ENCODE measurements at regions not wholly inside any gene's neighbourhood (a gene's known extent, or its start where the extent isn't known, plus 50 kb on each side); places are given as distances from the start of the nearest gene placed in this dataset.

DNA sequence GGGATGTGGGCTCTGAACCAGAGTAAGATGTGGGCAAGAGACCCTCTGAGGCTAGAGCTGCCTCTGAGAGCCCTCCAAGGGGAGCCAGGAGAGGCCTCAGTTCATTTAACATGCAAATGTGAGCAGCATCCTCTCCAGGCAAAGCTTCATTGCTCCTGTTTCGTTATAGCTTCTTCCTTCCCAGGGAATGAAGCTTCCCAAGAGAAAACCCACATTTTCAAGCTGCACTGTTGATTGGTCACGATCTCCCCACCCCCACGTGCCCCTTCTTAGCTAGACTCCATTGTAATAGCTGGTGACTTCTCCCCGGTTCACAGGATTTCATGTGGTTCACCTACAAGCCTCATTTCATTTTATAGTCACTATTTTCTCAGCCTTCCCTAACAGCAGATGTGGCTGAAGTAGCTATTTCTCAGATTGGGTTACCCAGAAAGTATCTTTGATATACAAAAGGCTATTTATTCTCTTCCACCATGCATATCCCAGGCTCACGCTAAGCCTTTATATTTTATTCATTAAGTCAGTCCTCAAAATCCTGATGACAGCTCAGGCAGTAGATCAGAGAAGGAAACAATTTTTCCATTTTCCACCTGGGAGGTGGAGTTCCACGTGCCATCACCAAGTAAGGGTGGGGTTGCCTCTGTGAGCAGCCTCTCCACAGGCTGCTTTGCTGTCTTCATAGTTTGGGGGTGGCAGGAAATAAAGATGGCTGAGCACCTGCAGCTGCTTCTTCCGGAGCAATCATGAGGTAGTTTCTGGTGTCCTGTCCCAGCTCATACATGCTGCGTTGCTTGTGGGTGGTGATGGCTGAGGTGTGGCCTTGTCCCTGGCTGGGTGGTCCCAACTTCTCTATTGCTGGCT is 178.3 kb upstream of the RAB4A start:
- Histone ChIP-seq H3K27me3 (ENCODE audit: control insufficient read depth, insufficient read depth, low read length) (no peaks in the 10 kb centered on the region), H3K36me3 (ENCODE audit: control insufficient read depth, insufficient read depth, low read length) (no peaks in the 10 kb centered on the region), H3K27ac (ENCODE audit: low read length) (no peak overlapping the region), H3K4me1 (ENCODE audit: control insufficient read depth, insufficient read depth, low read length) (no peaks in the 10 kb centered on the region), H3K9me3 (ENCODE audit: control insufficient read depth, insufficient read depth, low read length) (peaks cover 2% of the 10 kb centered on the region), H3K4me3 (ENCODE audit: low read length) (no peak overlapping the region)
- Mint-ChIP-seq H3K4me3 (no peak overlapping the region), H3K27ac (no peak overlapping the region), H3K36me3 (no peaks in the 10 kb centered on the region), H3K9me3 (no peaks in the 10 kb centered on the region), H3K4me1 (no peaks in the 10 kb centered on the region), H3K27me3 (ENCODE audit: low read depth in 2 of 2) (peaks cover 0 to 5% of the 10 kb centered on the region in 2 donors)
- TF ChIP-seq, protein P1, sequence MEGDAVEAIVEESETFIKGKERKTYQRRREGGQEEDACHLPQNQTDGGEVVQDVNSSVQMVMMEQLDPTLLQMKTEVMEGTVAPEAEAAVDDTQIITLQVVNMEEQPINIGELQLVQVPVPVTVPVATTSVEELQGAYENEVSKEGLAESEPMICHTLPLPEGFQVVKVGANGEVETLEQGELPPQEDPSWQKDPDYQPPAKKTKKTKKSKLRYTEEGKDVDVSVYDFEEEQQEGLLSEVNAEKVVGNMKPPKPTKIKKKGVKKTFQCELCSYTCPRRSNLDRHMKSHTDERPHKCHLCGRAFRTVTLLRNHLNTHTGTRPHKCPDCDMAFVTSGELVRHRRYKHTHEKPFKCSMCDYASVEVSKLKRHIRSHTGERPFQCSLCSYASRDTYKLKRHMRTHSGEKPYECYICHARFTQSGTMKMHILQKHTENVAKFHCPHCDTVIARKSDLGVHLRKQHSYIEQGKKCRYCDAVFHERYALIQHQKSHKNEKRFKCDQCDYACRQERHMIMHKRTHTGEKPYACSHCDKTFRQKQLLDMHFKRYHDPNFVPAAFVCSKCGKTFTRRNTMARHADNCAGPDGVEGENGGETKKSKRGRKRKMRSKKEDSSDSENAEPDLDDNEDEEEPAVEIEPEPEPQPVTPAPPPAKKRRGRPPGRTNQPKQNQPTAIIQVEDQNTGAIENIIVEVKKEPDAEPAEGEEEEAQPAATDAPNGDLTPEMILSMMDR (IDR thresholded peaks at IDR 0.05) = no peak
- 77% methylated on average over 7 of the region's 8 CpGs for WGBS (ENCODE audit: insufficient coverage)
- intact Hi-C loops (cut with micrococcal nuclease) = no loop called here
- no peak for ATAC-seq
- peak in 1 of 2 donors; percentile 19 for DNase-seq

DNA sequence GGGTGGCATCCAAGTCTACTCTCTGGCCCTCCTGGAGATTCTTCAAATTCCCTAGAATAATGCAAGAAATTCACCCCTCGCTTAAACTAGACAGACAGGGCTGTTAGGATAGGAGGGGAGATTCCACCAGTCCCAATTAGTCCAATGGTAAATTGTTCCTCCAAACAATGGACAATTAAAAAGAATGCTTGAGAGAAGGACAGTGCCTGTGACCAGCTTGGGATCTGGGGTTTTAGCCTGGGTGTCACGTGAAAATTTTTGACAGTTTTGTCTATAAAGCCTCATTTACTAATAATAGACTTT is 177.7 kb upstream of the RAB4A start:
- Mint-ChIP-seq H3K27me3 (ENCODE audit: low read depth in 2 of 2) (peaks cover 0 to 7% of the 10 kb centered on the region in 2 donors), H3K4me3 (no peak overlapping the region), H3K27ac (no peak overlapping the region), H3K9me3 (no peaks in the 10 kb centered on the region), H3K36me3 (no peaks in the 10 kb centered on the region), H3K4me1 (no peaks in the 10 kb centered on the region)
- TF ChIP-seq, protein P1 (IDR thresholded peaks at IDR 0.05) = no peak
- H3K27ac ChIP-seq (ENCODE audit: low read length) = no peak overlapping the region
- no peak for DNase-seq
- H3K36me3 ChIP-seq (ENCODE audit: control insufficient read depth, insufficient read depth, low read length) = no peaks in the 10 kb centered on the region
- no peak for ATAC-seq
- 100% methylated on average over 1 of the region's 2 CpGs for WGBS (ENCODE audit: insufficient coverage)
- no peaks in the 10 kb centered on the region for H3K27me3 ChIP-seq (ENCODE audit: control insufficient read depth, insufficient read depth, low read length)
- H3K9me3 ChIP-seq (ENCODE audit: control insufficient read depth, insufficient read depth, low read length) = peaks cover 2% of the 10 kb centered on the region
- H3K4me3 ChIP-seq (ENCODE audit: low read length) = no peak overlapping the region
- intact Hi-C loops (cut with micrococcal nuclease) = no loop called here
- no peaks in the 10 kb centered on the region for H3K4me1 ChIP-seq (ENCODE audit: control insufficient read depth, insufficient read depth, low read length)

GRCh38 chr1:229093609-229094336 is 177.1 kb upstream of the RAB4A start:
- no peak overlapping the region for H3K4me3 ChIP-seq (ENCODE audit: low read length)
- ATAC-seq (no peak), DNase-seq (no peak)
- H3K4me1 Mint-ChIP-seq = no peaks in the 10 kb centered on the region
- H3K4me1 ChIP-seq (ENCODE audit: control insufficient read depth, insufficient read depth, low read length) = no peaks in the 10 kb centered on the region
- H3K27me3 ChIP-seq (ENCODE audit: control insufficient read depth, insufficient read depth, low read length) = no peaks in the 10 kb centered on the region
- no peaks in the 10 kb centered on the region for H3K9me3 Mint-ChIP-seq
- H3K4me3 Mint-ChIP-seq = no peak overlapping the region
- no peaks in the 10 kb centered on the region for H3K36me3 ChIP-seq (ENCODE audit: control insufficient read depth, insufficient read depth, low read length)
- intact Hi-C loops (cut with micrococcal nuclease) = no loop called here
- peaks cover 2% of the 10 kb centered on the region for H3K9me3 ChIP-seq (ENCODE audit: control insufficient read depth, insufficient read depth, low read length)
- no peak overlapping the region for H3K27ac ChIP-seq (ENCODE audit: low read length)
- TF ChIP-seq, protein P1 (IDR thresholded peaks at IDR 0.05) = no peak
- no peak overlapping the region for H3K27ac Mint-ChIP-seq
- no peaks in the 10 kb centered on the region for H3K36me3 Mint-ChIP-seq
- H3K27me3 Mint-ChIP-seq (ENCODE audit: low read depth in 2 of 2) = peaks cover 0 to 5% of the 10 kb centered on the region in 2 donors
- 95% methylated on average over 5 of the region's 5 CpGs for WGBS (ENCODE audit: insufficient coverage)
